ENCODE measurements at regions not wholly inside any gene's neighbourhood (a gene's known extent, or its start where the extent isn't known, plus 50 kb on each side); places are given as distances from the start of the nearest gene placed in this dataset.

DNA sequence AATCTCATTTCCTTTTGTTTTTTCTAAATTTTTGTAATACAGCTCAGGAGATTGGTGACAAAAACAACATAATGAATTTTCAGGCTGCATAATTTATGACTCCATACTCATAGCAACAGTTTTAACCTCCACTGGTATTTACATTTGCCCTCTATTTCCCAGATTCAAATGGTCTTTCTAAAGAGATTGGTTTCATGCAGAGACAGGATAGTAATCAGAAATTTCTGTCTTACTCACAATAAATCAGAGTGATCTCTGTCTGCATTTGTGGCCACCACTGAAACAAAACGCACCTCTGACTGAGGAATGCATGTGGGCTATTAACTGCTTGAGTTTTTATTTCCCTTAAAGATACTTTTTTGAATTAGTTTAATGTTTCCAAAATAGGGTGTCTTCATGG is 1526.0 kb downstream of the CDH8 start:
- Histone ChIP-seq H3K4me1 (no peaks in the 10 kb centered on the region), H3K9me3 (no peaks in the 10 kb centered on the region), H3K4me3 (no peak overlapping the region), H3K36me3 (no peaks in the 10 kb centered on the region), H3K27me3 (no peaks in the 10 kb centered on the region), H3K27ac (no peak overlapping the region)
- TF ChIP-seq, protein P1, sequence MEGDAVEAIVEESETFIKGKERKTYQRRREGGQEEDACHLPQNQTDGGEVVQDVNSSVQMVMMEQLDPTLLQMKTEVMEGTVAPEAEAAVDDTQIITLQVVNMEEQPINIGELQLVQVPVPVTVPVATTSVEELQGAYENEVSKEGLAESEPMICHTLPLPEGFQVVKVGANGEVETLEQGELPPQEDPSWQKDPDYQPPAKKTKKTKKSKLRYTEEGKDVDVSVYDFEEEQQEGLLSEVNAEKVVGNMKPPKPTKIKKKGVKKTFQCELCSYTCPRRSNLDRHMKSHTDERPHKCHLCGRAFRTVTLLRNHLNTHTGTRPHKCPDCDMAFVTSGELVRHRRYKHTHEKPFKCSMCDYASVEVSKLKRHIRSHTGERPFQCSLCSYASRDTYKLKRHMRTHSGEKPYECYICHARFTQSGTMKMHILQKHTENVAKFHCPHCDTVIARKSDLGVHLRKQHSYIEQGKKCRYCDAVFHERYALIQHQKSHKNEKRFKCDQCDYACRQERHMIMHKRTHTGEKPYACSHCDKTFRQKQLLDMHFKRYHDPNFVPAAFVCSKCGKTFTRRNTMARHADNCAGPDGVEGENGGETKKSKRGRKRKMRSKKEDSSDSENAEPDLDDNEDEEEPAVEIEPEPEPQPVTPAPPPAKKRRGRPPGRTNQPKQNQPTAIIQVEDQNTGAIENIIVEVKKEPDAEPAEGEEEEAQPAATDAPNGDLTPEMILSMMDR (IDR thresholded peaks at IDR 0.05) = no peak
- no peak for DNase-seq (ENCODE audit: low spot score)

- Histone ChIP-seq H3K27me3 (no peaks in the 10 kb centered on the region), H3K27ac (no peak overlapping the region), H3K9me3 (no peaks in the 10 kb centered on the region), H3K4me1 (no peaks in the 10 kb centered on the region), H3K36me3 (no peaks in the 10 kb centered on the region), H3K4me3 (no peak overlapping the region)
- TF ChIP-seq, protein P1 (IDR thresholded peaks at IDR 0.05) = no peak
- no peak for DNase-seq (ENCODE audit: low spot score)
Observed at GRCh38 chr16:60491273-60491672, 1545.0 kb downstream of the CDH8 start.

DNA sequence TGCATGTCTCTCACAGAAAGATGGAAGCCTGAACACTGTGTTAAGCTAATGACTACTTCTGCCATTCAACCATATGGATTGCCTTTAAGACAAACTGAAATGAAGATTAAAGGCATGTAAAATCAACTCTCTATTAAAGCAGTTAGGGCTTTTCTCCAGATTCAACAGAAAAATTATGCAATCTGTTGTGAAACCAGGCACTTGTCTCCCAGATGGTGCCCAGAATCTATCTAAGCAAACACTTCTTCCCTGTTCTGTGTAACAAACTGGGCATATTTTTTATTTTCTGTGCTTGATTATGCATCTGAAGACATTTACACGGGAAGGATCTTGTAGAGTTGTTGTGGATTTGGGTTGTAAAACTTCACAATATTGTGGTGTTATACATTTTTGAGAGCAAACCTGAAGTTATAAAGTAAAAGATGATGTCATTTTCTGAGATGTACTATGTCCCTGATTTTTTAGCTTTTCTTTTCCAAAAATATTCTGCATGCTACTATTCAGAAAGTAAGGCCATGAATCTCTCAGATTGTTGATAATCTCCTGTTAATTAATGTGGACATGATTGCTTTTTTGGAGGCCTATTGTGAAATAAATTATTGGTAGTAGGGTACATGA is 1550.3 kb downstream of the CDH8 start:
- TF ChIP-seq, protein P1 (IDR thresholded peaks at IDR 0.05) = no peak
- Histone ChIP-seq H3K4me3 (no peak overlapping the region), H3K36me3 (no peaks in the 10 kb centered on the region), H3K27ac (no peak overlapping the region), H3K27me3 (no peaks in the 10 kb centered on the region), H3K4me1 (no peaks in the 10 kb centered on the region), H3K9me3 (no peaks in the 10 kb centered on the region)
- DNase-seq (ENCODE audit: low spot score) = no peak

DNA sequence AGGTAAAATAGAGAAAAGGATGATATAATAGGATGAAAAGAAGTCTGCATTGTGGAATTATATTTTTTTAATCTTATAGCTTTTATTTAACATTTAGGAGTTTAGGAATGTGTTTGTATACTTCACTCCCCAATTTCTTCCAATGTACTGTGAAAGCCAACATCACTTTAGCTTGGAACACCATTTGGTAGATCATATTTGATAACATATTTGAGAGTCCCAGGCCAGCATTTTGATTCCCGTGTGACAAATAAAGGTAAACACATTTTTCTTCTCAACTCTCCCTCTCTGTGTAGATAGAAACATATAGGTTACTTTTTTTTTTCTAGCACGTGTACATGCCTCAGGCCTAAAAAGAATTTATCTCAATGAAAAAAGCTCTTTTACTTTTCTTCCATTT is 1551.3 kb downstream of the CDH8 start:
- no peaks in the 10 kb centered on the region for H3K9me3 ChIP-seq
- H3K27me3 ChIP-seq = no peaks in the 10 kb centered on the region
- no peaks in the 10 kb centered on the region for H3K4me1 ChIP-seq
- H3K36me3 ChIP-seq = no peaks in the 10 kb centered on the region
- no peak overlapping the region for H3K27ac ChIP-seq
- no peak for DNase-seq (ENCODE audit: low spot score)
- TF ChIP-seq, protein P1 (IDR thresholded peaks at IDR 0.05) = no peak
- no peak overlapping the region for H3K4me3 ChIP-seq

DNA sequence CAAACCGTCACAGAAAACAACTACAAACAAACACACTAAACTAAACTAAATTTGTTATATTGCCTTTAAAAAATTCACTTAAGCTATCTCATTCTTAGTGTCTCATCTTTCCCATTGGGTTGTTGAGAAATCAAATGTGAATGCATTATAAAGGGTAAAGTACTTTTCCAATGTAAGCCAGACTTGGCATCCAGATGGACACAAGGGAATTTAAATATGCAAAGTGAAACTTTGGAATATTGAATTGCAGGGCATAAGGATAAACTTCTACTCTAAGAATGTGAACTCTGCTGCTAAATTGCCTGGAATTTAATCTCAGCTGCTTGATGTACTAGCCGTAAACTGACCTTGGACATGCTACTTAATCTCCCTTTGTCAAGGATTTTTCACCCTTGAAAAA is 1554.6 kb downstream of the CDH8 start:
- DNase-seq (ENCODE audit: low spot score) = no peak
- Histone ChIP-seq H3K4me1 (no peaks in the 10 kb centered on the region), H3K9me3 (no peaks in the 10 kb centered on the region), H3K4me3 (no peak overlapping the region), H3K27me3 (no peaks in the 10 kb centered on the region), H3K27ac (no peak overlapping the region), H3K36me3 (no peaks in the 10 kb centered on the region)
- TF ChIP-seq, protein P1 (IDR thresholded peaks at IDR 0.05) = no peak

- H3K27me3 ChIP-seq = no peaks in the 10 kb centered on the region
- H3K4me1 ChIP-seq = no peaks in the 10 kb centered on the region
- TF ChIP-seq, protein P1 (IDR thresholded peaks at IDR 0.05) = no peak
- H3K9me3 ChIP-seq = no peaks in the 10 kb centered on the region
- no peak overlapping the region for H3K27ac ChIP-seq
- no peak for DNase-seq (ENCODE audit: low spot score)
- no peaks in the 10 kb centered on the region for H3K36me3 ChIP-seq
- H3K4me3 ChIP-seq = no peak overlapping the region
Observed at GRCh38 chr16:60478810-60479209, 1557.4 kb downstream of the CDH8 start.
